Panc1 (cell line): ENCODE measurements at regions not wholly inside any gene's neighbourhood (a gene's known extent, or its start where the extent isn't known, plus 50 kb on each side); places are given as distances from the start of the nearest gene placed in this dataset.

Experiments used
- ATAC-seq: fragments of 200-7000 bp; cut with Tn5 transposase; 2 replicates; pipeline ENCODE4 v1.9.1; 2020; ENCODE audit warnings: mild to moderate bottlenecking, moderate library complexity
- BruUV-seq: library from RNA; stranded (reverse); fragments of 400-500 nt; replicated peaks from 2 replicates; lab custom pipeline; 2021; lab: Mats Ljungman, UMichigan
- CTCF ChIA-PET: fragments of 300-600 bp; sonication (Branson Sonifier 250); formaldehyde crosslinking; loops from one replicate; lab custom pipeline; 2022; ENCODE audit warnings: antibody characterized with exemption; lab: Charles Lee
- POLR2A ChIA-PET: fragments of 300-600 bp; sonication (Branson Sonifier 250); formaldehyde crosslinking; loops from one replicate; lab custom pipeline; 2022; ENCODE audit warnings: antibody characterized with exemption; lab: Charles Lee
- DNase-seq: peaks from one replicate; pipeline ENCODE4 v3.0.0-alpha.2; 2010; ENCODE audit warnings: low read depth, low spot score
- H3K27ac ChIP-seq: 2 replicates; pipeline ENCODE4 v1.5.1; 2011; ENCODE audit warnings: mild to moderate bottlenecking, low read length, inconsistent platforms
- H3K27me3 ChIP-seq: fragments of 200-500 bp; sonication (Bioruptor generic); 2 replicates; pipeline ENCODE4 v1.6.0; 2014; ENCODE audit warnings: low read length, inconsistent platforms; ENCODE audit not compliant: control insufficient read depth, insufficient read depth
- H3K36me3 ChIP-seq: fragments of 200-500 bp; sonication (Bioruptor generic); 2 replicates; pipeline ENCODE4 v1.5.1; 2014; ENCODE audit warnings: inconsistent platforms, mild to moderate bottlenecking, low read length, moderate library complexity; ENCODE audit not compliant: control insufficient read depth, insufficient read depth
- H3K4me1 ChIP-seq: 2 replicates; pipeline ENCODE4 v1.5.1; 2011; ENCODE audit warnings: inconsistent platforms, mild to moderate bottlenecking, low read length, moderate library complexity; ENCODE audit not compliant: control insufficient read depth, insufficient read depth
- H3K4me3 ChIP-seq, 2 experiments: 2 replicates each; pipeline ENCODE4 v1.5.1; 2011 to 2012; ENCODE audit warnings: low read depth in 2 of 2, low read length in 2 of 2, mild to moderate bottlenecking in 2 of 2, inconsistent platforms in 1 of 2, moderate library complexity in 1 of 2
- H3K9me3 ChIP-seq: fragments of 200-500 bp; sonication (Bioruptor generic); 2 replicates; pipeline ENCODE4 v1.5.1; 2014; ENCODE audit warnings: low read depth, mild to moderate bottlenecking, inconsistent platforms, low read length, moderate library complexity; ENCODE audit not compliant: control insufficient read depth, insufficient read depth
- POLR2AphosphoS5 ChIP-seq: IDR thresholded peaks from 2 replicates; pipeline ENCODE4 v1.6.1; 2012; ENCODE audit warnings: mild to moderate bottlenecking, low read depth, low read length, moderate library complexity
- SIN3A ChIP-seq: IDR thresholded peaks from 2 replicates; pipeline ENCODE4 v1.6.1; 2012; ENCODE audit warnings: low read depth, mild to moderate bottlenecking, low read length, moderate library complexity, borderline replicate concordance; ENCODE audit not compliant: insufficient read depth
- TCF7L2 ChIP-seq: IDR thresholded peaks from 2 replicates; pipeline ENCODE4 v1.6.1; 2011; ENCODE audit warnings: mild to moderate bottlenecking, low read depth, low read length, inconsistent platforms
- in situ Hi-C: cut with HindIII; loops from 2 replicates; pipeline ENCODE4 v1.10.0; 2016; ENCODE audit warnings: low sequenced_read_pairs, low pct_unique_long_range_greater_than_20kb
- intact Hi-C: fragments of 100-400 bp; cut with micrococcal nuclease; formaldehyde crosslinking; loops from one replicate; pipeline ENCODE4 v1.10.0; 2022; ENCODE audit not compliant: unreplicated experiment
- TF ChIP-seq, protein P1 (sequence below), 2 experiments: IDR thresholded peaks; 2 replicates each; pipeline ENCODE4 v1.6.1; 2011 to 2012; ENCODE audit warnings: low read depth in 2 of 2, control low read depth in 1 of 2, low read length in 1 of 2, mild to moderate bottlenecking in 1 of 2, moderate library complexity in 1 of 2; ENCODE audit not compliant: insufficient read depth in 1 of 2
- TF ChIP-seq, protein P2 (sequence below): fragments of 450-650 bp; IDR thresholded peaks from 2 replicates; pipeline ENCODE4 v1.5.1; 2017; ENCODE audit warnings: mild to moderate bottlenecking

DNA sequence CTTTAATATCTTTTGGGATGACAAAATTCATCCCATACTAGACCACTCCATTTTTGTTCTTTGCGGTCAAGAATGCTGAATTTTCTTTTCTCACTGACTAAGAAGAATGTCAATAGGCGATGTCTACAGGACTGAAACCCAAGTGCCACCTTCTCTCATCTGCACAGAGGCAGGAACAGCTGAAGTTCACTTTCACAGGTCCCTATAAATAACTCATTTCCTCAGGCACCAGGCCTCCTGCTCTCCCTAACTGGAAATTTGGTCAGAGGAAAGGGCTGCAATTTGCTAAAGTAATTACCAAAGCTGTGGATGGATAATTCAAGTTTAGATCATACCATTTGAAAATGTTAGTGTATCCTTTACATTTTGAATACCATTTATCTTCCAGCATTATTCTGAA is 142.9 kb downstream of the DIRAS2 start:
- DNase-seq (no peak), ATAC-seq (no peak)
- H3K27ac ChIP-seq, result no peak overlapping the region
- H3K4me1 ChIP-seq, result no peaks in the 10 kb centered on the region
- H3K36me3 ChIP-seq, result no peaks in the 10 kb centered on the region
- POLR2A ChIA-PET, result no interaction called here
- BruUV-seq, result no TSS peak
- TF ChIP-seq TCF7L2, result no peak
- TF ChIP-seq, protein P1, sequence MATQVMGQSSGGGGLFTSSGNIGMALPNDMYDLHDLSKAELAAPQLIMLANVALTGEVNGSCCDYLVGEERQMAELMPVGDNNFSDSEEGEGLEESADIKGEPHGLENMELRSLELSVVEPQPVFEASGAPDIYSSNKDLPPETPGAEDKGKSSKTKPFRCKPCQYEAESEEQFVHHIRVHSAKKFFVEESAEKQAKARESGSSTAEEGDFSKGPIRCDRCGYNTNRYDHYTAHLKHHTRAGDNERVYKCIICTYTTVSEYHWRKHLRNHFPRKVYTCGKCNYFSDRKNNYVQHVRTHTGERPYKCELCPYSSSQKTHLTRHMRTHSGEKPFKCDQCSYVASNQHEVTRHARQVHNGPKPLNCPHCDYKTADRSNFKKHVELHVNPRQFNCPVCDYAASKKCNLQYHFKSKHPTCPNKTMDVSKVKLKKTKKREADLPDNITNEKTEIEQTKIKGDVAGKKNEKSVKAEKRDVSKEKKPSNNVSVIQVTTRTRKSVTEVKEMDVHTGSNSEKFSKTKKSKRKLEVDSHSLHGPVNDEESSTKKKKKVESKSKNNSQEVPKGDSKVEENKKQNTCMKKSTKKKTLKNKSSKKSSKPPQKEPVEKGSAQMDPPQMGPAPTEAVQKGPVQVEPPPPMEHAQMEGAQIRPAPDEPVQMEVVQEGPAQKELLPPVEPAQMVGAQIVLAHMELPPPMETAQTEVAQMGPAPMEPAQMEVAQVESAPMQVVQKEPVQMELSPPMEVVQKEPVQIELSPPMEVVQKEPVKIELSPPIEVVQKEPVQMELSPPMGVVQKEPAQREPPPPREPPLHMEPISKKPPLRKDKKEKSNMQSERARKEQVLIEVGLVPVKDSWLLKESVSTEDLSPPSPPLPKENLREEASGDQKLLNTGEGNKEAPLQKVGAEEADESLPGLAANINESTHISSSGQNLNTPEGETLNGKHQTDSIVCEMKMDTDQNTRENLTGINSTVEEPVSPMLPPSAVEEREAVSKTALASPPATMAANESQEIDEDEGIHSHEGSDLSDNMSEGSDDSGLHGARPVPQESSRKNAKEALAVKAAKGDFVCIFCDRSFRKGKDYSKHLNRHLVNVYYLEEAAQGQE (IDR thresholded peaks at IDR 0.05; ENCODE audit: insufficient read depth in 1 of 2, low read depth in 2 of 2, low read length in 1 of 2), result no peak
- H3K27me3 ChIP-seq, result no peaks in the 10 kb centered on the region
- H3K9me3 ChIP-seq, result no peaks in the 10 kb centered on the region
- CTCF ChIA-PET, result no interaction called here
- H3K4me3 ChIP-seq, result no peak overlapping the region
- in situ Hi-C loops, result no loop called here
- intact Hi-C loops, result no loop called here

GRCh38 chr9:90502134-90502533 is 140.5 kb downstream of the DIRAS2 start:
- no peak overlapping the region for H3K4me3 ChIP-seq
- TF ChIP-seq SIN3A (no peak), POLR2AphosphoS5 (no peak), TCF7L2 (no peak)
- TF ChIP-seq, protein P1 (IDR thresholded peaks at IDR 0.05; ENCODE audit: insufficient read depth in 1 of 2, low read depth in 2 of 2, low read length in 1 of 2), result no peak
- TF ChIP-seq, protein P2, sequence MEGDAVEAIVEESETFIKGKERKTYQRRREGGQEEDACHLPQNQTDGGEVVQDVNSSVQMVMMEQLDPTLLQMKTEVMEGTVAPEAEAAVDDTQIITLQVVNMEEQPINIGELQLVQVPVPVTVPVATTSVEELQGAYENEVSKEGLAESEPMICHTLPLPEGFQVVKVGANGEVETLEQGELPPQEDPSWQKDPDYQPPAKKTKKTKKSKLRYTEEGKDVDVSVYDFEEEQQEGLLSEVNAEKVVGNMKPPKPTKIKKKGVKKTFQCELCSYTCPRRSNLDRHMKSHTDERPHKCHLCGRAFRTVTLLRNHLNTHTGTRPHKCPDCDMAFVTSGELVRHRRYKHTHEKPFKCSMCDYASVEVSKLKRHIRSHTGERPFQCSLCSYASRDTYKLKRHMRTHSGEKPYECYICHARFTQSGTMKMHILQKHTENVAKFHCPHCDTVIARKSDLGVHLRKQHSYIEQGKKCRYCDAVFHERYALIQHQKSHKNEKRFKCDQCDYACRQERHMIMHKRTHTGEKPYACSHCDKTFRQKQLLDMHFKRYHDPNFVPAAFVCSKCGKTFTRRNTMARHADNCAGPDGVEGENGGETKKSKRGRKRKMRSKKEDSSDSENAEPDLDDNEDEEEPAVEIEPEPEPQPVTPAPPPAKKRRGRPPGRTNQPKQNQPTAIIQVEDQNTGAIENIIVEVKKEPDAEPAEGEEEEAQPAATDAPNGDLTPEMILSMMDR, result no peak
- in situ Hi-C loops, result no loop called here
- H3K9me3 ChIP-seq, result no peaks in the 10 kb centered on the region
- H3K36me3 ChIP-seq, result no peaks in the 10 kb centered on the region
- POLR2A ChIA-PET, result no interaction called here
- no peak for ATAC-seq
- intact Hi-C loops, result no loop called here
- H3K27ac ChIP-seq, result no peak overlapping the region
- no peak for DNase-seq
- CTCF ChIA-PET, result no interaction called here
- no peaks in the 10 kb centered on the region for H3K4me1 ChIP-seq
- BruUV-seq, result no TSS peak
- no peaks in the 10 kb centered on the region for H3K27me3 ChIP-seq
